ENCODE measurements at regions not wholly inside any gene's neighbourhood (a gene's known extent, or its start where the extent isn't known, plus 50 kb on each side); places are given as distances from the start of the nearest gene placed in this dataset.

GRCh38 chr3:44001072-44001471, 240.6 kb upstream of the TOPAZ1 start:
- Histone ChIP-seq H3K9me3 (no peaks in the 10 kb centered on the region), H3K36me3 (no peaks in the 10 kb centered on the region), H3K4me3 (no peak overlapping the region), H3K27me3 (peaks cover 37% of the 10 kb centered on the region)
- DNase-seq, result no peak

- Histone ChIP-seq H3K27me3 (peaks cover 12% of the 10 kb centered on the region; the same call in 1 of the 2 replicates), H3K36me3 (no peaks in the 10 kb centered on the region), H3K9me3 (no peaks in the 10 kb centered on the region), H3K4me3 (no peak overlapping the region)
- DNase-seq, result no peak
Observed at GRCh38 chr3:44003801-44004200, 237.9 kb upstream of the TOPAZ1 start.

- no peak for DNase-seq
- no peaks in the 10 kb centered on the region for H3K36me3 ChIP-seq
- H3K4me3 ChIP-seq, result no peak overlapping the region
- no peaks in the 10 kb centered on the region for H3K27me3 ChIP-seq
- no peaks in the 10 kb centered on the region for H3K9me3 ChIP-seq
Observed at GRCh38 chr3:44011680-44012079, 230.0 kb upstream of the TOPAZ1 start.

GRCh38 chr3:44012160-44012899, 229.4 kb upstream of the TOPAZ1 start:
- Histone ChIP-seq H3K27me3 (no peaks in the 10 kb centered on the region), H3K36me3 (no peaks in the 10 kb centered on the region), H3K4me3 (no peak overlapping the region), H3K9me3 (no peaks in the 10 kb centered on the region)
- no peak for DNase-seq

GRCh38 chr3:44013967-44014366, 227.7 kb upstream of the TOPAZ1 start:
- H3K27me3 ChIP-seq, result no peaks in the 10 kb centered on the region
- H3K4me3 ChIP-seq, result no peak overlapping the region
- H3K9me3 ChIP-seq, result no peaks in the 10 kb centered on the region
- no peaks in the 10 kb centered on the region for H3K36me3 ChIP-seq
- no peak for DNase-seq

GRCh38 chr3:44015170-44015569, 226.5 kb upstream of the TOPAZ1 start:
- Histone ChIP-seq H3K27me3 (no peaks in the 10 kb centered on the region), H3K9me3 (no peaks in the 10 kb centered on the region), H3K4me3 (no peak overlapping the region), H3K36me3 (no peaks in the 10 kb centered on the region)
- DNase-seq, result no peak

- no peak for DNase-seq
- no peaks in the 10 kb centered on the region for H3K27me3 ChIP-seq
- no peaks in the 10 kb centered on the region for H3K9me3 ChIP-seq
- H3K36me3 ChIP-seq, result no peaks in the 10 kb centered on the region
- no peak overlapping the region for H3K4me3 ChIP-seq
Observed at GRCh38 chr3:44016818-44017217, 224.9 kb upstream of the TOPAZ1 start.

- DNase-seq, result no peak
- peaks cover 3% of the 10 kb centered on the region; the same call in 1 of the 2 replicates for H3K27me3 ChIP-seq
- H3K4me3 ChIP-seq, result no peak overlapping the region
- no peaks in the 10 kb centered on the region for H3K9me3 ChIP-seq
- H3K36me3 ChIP-seq, result no peaks in the 10 kb centered on the region
Observed at GRCh38 chr3:44018926-44019325, 222.8 kb upstream of the TOPAZ1 start.

- H3K36me3 ChIP-seq, result no peaks in the 10 kb centered on the region
- no peak for DNase-seq
- H3K9me3 ChIP-seq, result no peaks in the 10 kb centered on the region
- H3K4me3 ChIP-seq, result no peak overlapping the region
- H3K27me3 ChIP-seq, result peaks cover 3% of the 10 kb centered on the region; the same call in 1 of the 2 replicates
Observed at GRCh38 chr3:44019736-44020135, 221.9 kb upstream of the TOPAZ1 start.

- Histone ChIP-seq H3K36me3 (no peaks in the 10 kb centered on the region), H3K27me3 (peaks cover 3% of the 10 kb centered on the region; the same call in 1 of the 2 replicates)
Observed at GRCh38 chr3:44020143-44020542, 221.5 kb upstream of the TOPAZ1 start.

GRCh38 chr3:44021651-44022594, 219.8 kb upstream of the TOPAZ1 start:
- Histone ChIP-seq H3K36me3 (no peaks in the 10 kb centered on the region), H3K4me3 (no peak overlapping the region), H3K9me3 (no peaks in the 10 kb centered on the region), H3K27me3 (peaks cover 3% of the 10 kb centered on the region; the same call in 1 of the 2 replicates)
- DNase-seq, result no peak

More at GRCh38 chr3:44020143-44020542, 221.5 kb upstream of the TOPAZ1 start:
- Histone ChIP-seq H3K4me3 (no peak overlapping the region), H3K9me3 (no peaks in the 10 kb centered on the region)
- no peak for DNase-seq

GRCh38 chr3:44023961-44024593, 217.6 kb upstream of the TOPAZ1 start:
- peaks cover 3% of the 10 kb centered on the region; the same call in 1 of the 2 replicates for H3K27me3 ChIP-seq
- no peak overlapping the region for H3K4me3 ChIP-seq
- no peaks in the 10 kb centered on the region for H3K36me3 ChIP-seq
- H3K9me3 ChIP-seq, result no peaks in the 10 kb centered on the region
- no peak for DNase-seq

- Histone ChIP-seq H3K36me3 (no peaks in the 10 kb centered on the region), H3K9me3 (no peaks in the 10 kb centered on the region), H3K4me3 (no peak overlapping the region), H3K27me3 (peaks cover 3% of the 10 kb centered on the region; the same call in 1 of the 2 replicates)
- no peak for DNase-seq
Observed at GRCh38 chr3:44026220-44026865, 215.3 kb upstream of the TOPAZ1 start.

- no peak for DNase-seq
- Histone ChIP-seq H3K9me3 (no peaks in the 10 kb centered on the region), H3K4me3 (no peak overlapping the region), H3K27me3 (no peaks in the 10 kb centered on the region), H3K36me3 (no peaks in the 10 kb centered on the region)
Observed at GRCh38 chr3:44029100-44029499, 212.6 kb upstream of the TOPAZ1 start.

- Histone ChIP-seq H3K4me3 (no peak overlapping the region), H3K9me3 (no peaks in the 10 kb centered on the region), H3K36me3 (no peaks in the 10 kb centered on the region), H3K27me3 (no peaks in the 10 kb centered on the region)
- no peak for DNase-seq
Observed at GRCh38 chr3:44030285-44030684, 211.4 kb upstream of the TOPAZ1 start.

GRCh38 chr3:44030687-44031305, 210.9 kb upstream of the TOPAZ1 start:
- Histone ChIP-seq H3K36me3 (no peaks in the 10 kb centered on the region), H3K4me3 (no peak overlapping the region), H3K9me3 (no peaks in the 10 kb centered on the region), H3K27me3 (no peaks in the 10 kb centered on the region)
- DNase-seq, result no peak
